H1 (cell line): ENCODE measurements at regions not wholly inside any gene's neighbourhood (a gene's known extent, or its start where the extent isn't known, plus 50 kb on each side); places are given as distances from the start of the nearest gene placed in this dataset.

Experiments
- CTCF ChIA-PET: fragments of 300-600 bp; sonication (Branson Sonifier 250); formaldehyde crosslinking; loops from one replicate; lab custom pipeline; 2021; ENCODE audit not compliant: partially characterized antibody; lab: Charles Lee
- POLR2A ChIA-PET: fragments of 300-600 bp; sonication (Branson Sonifier 250); formaldehyde crosslinking; loops from one replicate; lab custom pipeline; 2021; ENCODE audit warnings: inconsistent platforms; ENCODE audit not compliant: partially characterized antibody; lab: Charles Lee
- DNase-seq, 2 experiments: peaks; one replicate each; pipeline versions ENCODE4 v3.0.0 to v3.0.0-alpha.2; 2010 to 2022; ENCODE audit warnings: low spot score in 2 of 2, low read depth in 1 of 2, mixed read lengths in 1 of 2
- FAIRE-seq: peaks from 2 replicates; lab custom pipeline; 2011; peaks lifted over from hg19 to GRCh38; lab: Jason Lieb, UNC
- H2AFZ ChIP-seq: 2 replicates; pipeline ENCODE4 v1.8.1; 2012; ENCODE audit warnings: low read length, inconsistent platforms
- H2AK5ac ChIP-seq: 2 replicates; pipeline ENCODE4 v1.6.1; 2013; ENCODE audit warnings: low read depth, low read length
- H2BK120ac ChIP-seq: replicated peaks from 2 replicates; pipeline ENCODE3; 2013; ENCODE audit warnings: low read depth, low read length, inconsistent platforms
- H2BK12ac ChIP-seq: 2 replicates; pipeline ENCODE4 v1.6.1; 2013; ENCODE audit warnings: low read depth, low read length
- H2BK15ac ChIP-seq: 2 replicates; pipeline ENCODE4 v1.6.1; 2013; ENCODE audit warnings: low read length
- H2BK20ac ChIP-seq: 2 replicates; pipeline ENCODE4 v1.6.1; 2013; ENCODE audit warnings: low read length
- H2BK5ac ChIP-seq: 2 replicates; pipeline ENCODE4 v1.6.1; 2013; ENCODE audit warnings: low read depth, low read length
- H3K14ac ChIP-seq: 2 replicates; pipeline ENCODE4 v1.6.1; 2013; ENCODE audit warnings: inconsistent platforms; ENCODE audit not compliant: insufficient read length
- H3K18ac ChIP-seq: 2 replicates; pipeline ENCODE4 v1.6.1; 2013; ENCODE audit warnings: low read length; ENCODE audit errors: extremely low read depth
- H3K23ac ChIP-seq: 2 replicates; pipeline ENCODE4 v1.6.1; 2013; ENCODE audit warnings: inconsistent platforms; ENCODE audit not compliant: insufficient read length
- H3K23me2 ChIP-seq: 2 replicates; pipeline ENCODE4 v1.6.1; 2013; ENCODE audit warnings: low read depth, low read length
- H3K27ac ChIP-seq: 2 replicates; pipeline ENCODE4 v1.6.1; 2011; ENCODE audit warnings: low read depth, low read length, inconsistent platforms
- H3K27me3 ChIP-seq, 4 experiments: replicated peaks in 1 of 4; 1 replicate in 1 of 4; 2 replicates in 3 of 4; pipeline versions ENCODE4 v1.6.1 to v1.8.1; 2011 to 2013; ENCODE audit warnings: low read length in 3 of 4, mild to moderate bottlenecking in 3 of 4, inconsistent platforms in 2 of 4, mixed read lengths in 2 of 4, moderate library complexity in 1 of 4; ENCODE audit not compliant: control insufficient read depth in 3 of 4, insufficient read depth in 3 of 4; ENCODE audit errors: extremely low read depth in 1 of 4
- H3K36me3 ChIP-seq, 4 experiments: 2 replicates each; pipeline versions ENCODE4 v1.6.1 to v1.8.1; 2011 to 2013; ENCODE audit warnings: mild to moderate bottlenecking in 4 of 4, low read length in 3 of 4, moderate library complexity in 2 of 4, control low read depth in 1 of 4, inconsistent platforms in 1 of 4; ENCODE audit not compliant: insufficient read depth in 4 of 4, control insufficient read depth in 2 of 4
- H3K4ac ChIP-seq: replicated peaks from 2 replicates; pipeline ENCODE3; 2013; ENCODE audit warnings: low read length, low read depth, mixed read lengths, inconsistent platforms; ENCODE audit not compliant: insufficient read length
- H3K4me1 ChIP-seq, 4 experiments: replicated peaks in 1 of 4; 1 replicate in 1 of 4; 2 replicates in 3 of 4; pipeline versions ENCODE4 v1.6.1 to v1.8.1; 2011 to 2013; ENCODE audit warnings: low read length in 3 of 4, inconsistent platforms in 2 of 4, mixed read lengths in 1 of 4; ENCODE audit not compliant: insufficient read depth in 4 of 4, control insufficient read depth in 3 of 4
- H3K4me2 ChIP-seq, 2 experiments: 2 replicates each; pipeline versions ENCODE4 v1.6.1 to v1.8.1; 2011 to 2013; ENCODE audit warnings: low read depth in 2 of 2, low read length in 2 of 2, control low read depth in 1 of 2, inconsistent platforms in 1 of 2, mild to moderate bottlenecking in 1 of 2; ENCODE audit not compliant: insufficient read depth in 1 of 2
- H3K4me3 ChIP-seq, 4 experiments: fragments of 200-600, 300-600 bp in 1 of 4; sonication (generic), shearing (Covaris generic), sonication (Bioruptor Twin) in 1 of 4; 2 replicates each; pipeline versions ENCODE4 v1.5.1 to v1.8.1; 2011 to 2016; ENCODE audit warnings: low read length in 4 of 4, low read depth in 3 of 4, control low read depth in 2 of 4, inconsistent platforms in 2 of 4, mild to moderate bottlenecking in 2 of 4, mixed read lengths in 1 of 4, moderate library complexity in 1 of 4; ENCODE audit not compliant: insufficient read depth in 2 of 4; ENCODE audit errors: extremely low read depth in 1 of 4
- H3K56ac ChIP-seq: replicated peaks from 2 replicates; pipeline ENCODE3; 2013; ENCODE audit warnings: low read depth, mild to moderate bottlenecking, mixed read lengths, low read length, inconsistent platforms; ENCODE audit not compliant: insufficient read length
- H3K79me1 ChIP-seq: 2 replicates; pipeline ENCODE4 v1.6.1; 2013; ENCODE audit warnings: low read depth, low read length, control low read depth
- H3K79me2 ChIP-seq, 2 experiments: 2 replicates each; pipeline versions ENCODE4 v1.6.1 to v1.8.1; 2012 to 2013; ENCODE audit warnings: low read length in 2 of 2, mild to moderate bottlenecking in 2 of 2, inconsistent platforms in 1 of 2; ENCODE audit not compliant: insufficient read depth in 2 of 2, control insufficient read depth in 1 of 2
- H3K9ac ChIP-seq, 4 experiments: replicated peaks in 1 of 4; 1 replicate in 1 of 4; 2 replicates in 3 of 4; pipeline versions ENCODE4 v1.6.1 to v1.8.1; 2011 to 2013; ENCODE audit warnings: low read depth in 3 of 4, low read length in 3 of 4, control low read depth in 2 of 4, mild to moderate bottlenecking in 2 of 4, moderate library complexity in 2 of 4, inconsistent platforms in 1 of 4; ENCODE audit errors: extremely low read depth in 1 of 4
- H3K9me3 ChIP-seq, 2 experiments: 2 replicates each; pipeline versions ENCODE4 v1.6.1 to v1.8.1; 2012 to 2013; ENCODE audit warnings: mild to moderate bottlenecking in 2 of 2, moderate library complexity in 2 of 2, control low read depth in 1 of 2, inconsistent platforms in 1 of 2, low read depth in 1 of 2, low read length in 1 of 2, mixed read lengths in 1 of 2; ENCODE audit not compliant: insufficient read depth in 2 of 2
- H4K20me1 ChIP-seq, 2 experiments: replicated peaks in 1 of 2; 2 replicates each; pipeline versions ENCODE3 to v1.8.1; 2011 to 2013; ENCODE audit warnings: inconsistent platforms in 2 of 2, low read length in 2 of 2, mild to moderate bottlenecking in 1 of 2; ENCODE audit not compliant: insufficient read depth in 2 of 2, control insufficient read depth in 1 of 2
- H4K5ac ChIP-seq: 2 replicates; pipeline ENCODE4 v1.6.1; 2013; ENCODE audit warnings: low read length, low read depth, mixed read lengths, inconsistent platforms; ENCODE audit not compliant: insufficient read length
- H4K8ac ChIP-seq: 2 replicates; pipeline ENCODE4 v1.8.0; 2013; ENCODE audit warnings: mild to moderate bottlenecking, moderate library complexity, low read length, inconsistent platforms; ENCODE audit not compliant: insufficient read depth; ENCODE audit errors: extremely low read depth
- H4K91ac ChIP-seq: replicated peaks from 2 replicates; pipeline ENCODE3; 2013; ENCODE audit warnings: low read length, mixed read lengths, inconsistent platforms; ENCODE audit not compliant: insufficient read length
- BRCA1 ChIP-seq: IDR thresholded peaks from 2 replicates; pipeline ENCODE4 v1.6.1; 2012; ENCODE audit warnings: low read depth, low read length, improper control_type of control experiment
- CREB1 ChIP-seq: IDR thresholded peaks from 2 replicates; pipeline ENCODE4 v1.6.1; 2012; ENCODE audit warnings: inconsistent platforms
- EZH2 ChIP-seq: fragments of 200-600 bp; sonication (generic); IDR thresholded peaks from 2 replicates; pipeline ENCODE4 v1.7.1; 2012; ENCODE audit warnings: low read depth, mild to moderate bottlenecking, moderate library complexity, low read length, inconsistent platforms; ENCODE audit not compliant: severe bottlenecking
- POLR2A ChIP-seq, 2 experiments: IDR thresholded peaks; 1 replicate in 1 of 2; 2 replicates in 1 of 2; pipeline ENCODE4 v1.6.1; 2011; ENCODE audit warnings: low read depth in 2 of 2, low read length in 2 of 2, mild to moderate bottlenecking in 2 of 2; ENCODE audit errors: control extremely low read depth in 1 of 2
- POU5F1 ChIP-seq: IDR thresholded peaks from 2 replicates; pipeline ENCODE4 v1.6.1; 2011; ENCODE audit warnings: low read depth, mild to moderate bottlenecking, low read length, moderate library complexity
- SAP30 ChIP-seq: fragments of 300-600 bp; sonication (generic); IDR thresholded peaks from 2 replicates; pipeline ENCODE4 v1.7.1; 2012; ENCODE audit warnings: low read length, moderate library complexity, mild to moderate bottlenecking, inconsistent platforms; ENCODE audit not compliant: insufficient read depth, insufficient replicate concordance
- TAF1 ChIP-seq: IDR thresholded peaks from 2 replicates; pipeline ENCODE4 v1.6.1; 2011; ENCODE audit warnings: mild to moderate bottlenecking, low read depth, low read length
- TAF7 ChIP-seq: optimal IDR thresholded peaks from 2 replicates; pipeline ENCODE3; 2011; ENCODE audit warnings: low read depth, mild to moderate bottlenecking, inconsistent platforms, low read length, moderate library complexity, borderline replicate concordance
- TEAD4 ChIP-seq: IDR thresholded peaks from 2 replicates; pipeline ENCODE4 v1.6.1; 2012; ENCODE audit warnings: low read depth, low read length, inconsistent platforms, mixed read lengths
- YY1 ChIP-seq: IDR thresholded peaks from 2 replicates; pipeline ENCODE4 v1.6.1; 2011; ENCODE audit warnings: low read depth, mild to moderate bottlenecking, low read length
- WGBS, 2 experiments: shearing (Covaris generic) in 1 of 2; methylation state at CpG; one replicate each; pipeline versions ENCODE4 v1.1.6 to v1.1.7; 2013 to 2015; ENCODE audit warnings: low lambda C conversion rate in 2 of 2, mixed read lengths in 2 of 2, inconsistent platforms in 1 of 2, low coverage in 1 of 2, missing lambda C conversion rate in 1 of 2; ENCODE audit not compliant: insufficient replicate concordance in 2 of 2, insufficient coverage in 1 of 2, insufficient read length in 1 of 2; ENCODE audit errors: extremely low coverage in 1 of 2, missing lambda C conversion rate in 1 of 2; 5-methylcytosine and 5-hydroxymethylcytosine counted together
- TF ChIP-seq, protein P1 (sequence below): IDR thresholded peaks from 2 replicates; pipeline ENCODE4 v1.6.1; 2012; ENCODE audit warnings: inconsistent platforms

GRCh38 chr10:31702954-31703353 lies 225.7 kb downstream of the ARHGAP12 start:
- peaks cover 19 to 23% of the 10 kb centered on the region in 2 experiments for H3K9me3 ChIP-seq
- no peak overlapping the region for H2BK120ac ChIP-seq
- H3K27ac ChIP-seq: no peak overlapping the region
- no peak overlapping the region for H3K56ac ChIP-seq
- no peak overlapping the region for H3K4me3 ChIP-seq
- H3K27me3 ChIP-seq: no peaks in the 10 kb centered on the region
- POLR2A ChIA-PET: interaction anchor here (0.7 kb wide), 1 partner anchor 72 kb away, joined by 3 read pairs; no protein-coding TSS in a partner anchor
- no peak overlapping the region for H3K18ac ChIP-seq
- DNase-seq (no peak), FAIRE-seq (no peak)
- H3K23ac ChIP-seq: no peak overlapping the region
- H4K20me1 ChIP-seq: no peaks in the 10 kb centered on the region
- no peak overlapping the region for H3K4me2 ChIP-seq
- no peak overlapping the region for H2BK15ac ChIP-seq
- no peak overlapping the region for H2BK12ac ChIP-seq
- 89% methylated on average over 4 of the region's 4 CpGs; no CpG with 5 or more reads in 1 of the 2 experiments for WGBS, 2 experiments
- H3K4me1 ChIP-seq: peaks cover 0 to 8% (median 5%) of the 10 kb centered on the region in 4 experiments; a peak in 5 of 7 replicates
- no peak overlapping the region for H2BK20ac ChIP-seq
- H3K4ac ChIP-seq: no peak overlapping the region
- H3K9ac ChIP-seq: no peak overlapping the region
- CTCF ChIA-PET: no interaction called here
- no peak overlapping the region for H3K14ac ChIP-seq
- no peak overlapping the region for H4K91ac ChIP-seq
- no peak overlapping the region for H2AK5ac ChIP-seq
- H3K23me2 ChIP-seq: no peaks in the 10 kb centered on the region
- H3K79me2 ChIP-seq: no peaks in the 10 kb centered on the region
- H2BK5ac ChIP-seq: no peak overlapping the region
- TF ChIP-seq POU5F1 (no peak), POLR2A (IDR thresholded peaks at IDR 0.05; ENCODE audit: control extremely low read depth in 1 of 2, low read depth in 2 of 2, low read length in 2 of 2) (no peak), YY1 (no peak), SAP30 (no peak), TEAD4 (no peak), TAF7 (no peak), TAF1 (no peak), EZH2 (no peak), BRCA1 (no peak), CREB1 (no peak)
- TF ChIP-seq, protein P1, sequence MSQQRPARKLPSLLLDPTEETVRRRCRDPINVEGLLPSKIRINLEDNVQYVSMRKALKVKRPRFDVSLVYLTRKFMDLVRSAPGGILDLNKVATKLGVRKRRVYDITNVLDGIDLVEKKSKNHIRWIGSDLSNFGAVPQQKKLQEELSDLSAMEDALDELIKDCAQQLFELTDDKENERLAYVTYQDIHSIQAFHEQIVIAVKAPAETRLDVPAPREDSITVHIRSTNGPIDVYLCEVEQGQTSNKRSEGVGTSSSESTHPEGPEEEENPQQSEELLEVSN: no peak
- no peaks in the 10 kb centered on the region for H3K79me1 ChIP-seq
- no peaks in the 10 kb centered on the region for H3K36me3 ChIP-seq
- H4K5ac ChIP-seq: no peak overlapping the region
- H4K8ac ChIP-seq: no peak overlapping the region
- no peak overlapping the region for H2AFZ ChIP-seq
